ENCODE measurements at regions not wholly inside any gene's neighbourhood (a gene's known extent, or its start where the extent isn't known, plus 50 kb on each side); places are given as distances from the start of the nearest gene placed in this dataset.

- Mint-ChIP-seq H3K9me3 (peaks cover 36% of the 10 kb centered on the region), H3K36me3 (ENCODE audit: low read depth) (no peaks in the 10 kb centered on the region), H3K4me3 (no peak overlapping the region), H3K4me1 (ENCODE audit: low read depth) (no peaks in the 10 kb centered on the region), H3K27me3 (ENCODE audit: insufficient read depth) (no peaks in the 10 kb centered on the region), H3K27ac (no peak overlapping the region)
- no peak for DNase-seq
- TF ChIP-seq CTCF (IDR thresholded peaks at IDR 0.05), result no peak
Observed at GRCh38 chr20:6502219-6502618, 265.3 kb upstream of the BMP2 start.

- no peak overlapping the region for H3K27ac Mint-ChIP-seq
- H3K4me3 Mint-ChIP-seq, result no peak overlapping the region
- peaks cover 39% of the 10 kb centered on the region for H3K9me3 Mint-ChIP-seq
- H3K27me3 Mint-ChIP-seq (ENCODE audit: insufficient read depth), result no peaks in the 10 kb centered on the region
- no peaks in the 10 kb centered on the region for H3K4me1 Mint-ChIP-seq (ENCODE audit: low read depth)
- no peak for DNase-seq
- no peak for TF ChIP-seq CTCF (IDR thresholded peaks at IDR 0.05)
- no peaks in the 10 kb centered on the region for H3K36me3 Mint-ChIP-seq (ENCODE audit: low read depth)
Observed at GRCh38 chr20:6501061-6501460, 266.4 kb upstream of the BMP2 start.

DNA sequence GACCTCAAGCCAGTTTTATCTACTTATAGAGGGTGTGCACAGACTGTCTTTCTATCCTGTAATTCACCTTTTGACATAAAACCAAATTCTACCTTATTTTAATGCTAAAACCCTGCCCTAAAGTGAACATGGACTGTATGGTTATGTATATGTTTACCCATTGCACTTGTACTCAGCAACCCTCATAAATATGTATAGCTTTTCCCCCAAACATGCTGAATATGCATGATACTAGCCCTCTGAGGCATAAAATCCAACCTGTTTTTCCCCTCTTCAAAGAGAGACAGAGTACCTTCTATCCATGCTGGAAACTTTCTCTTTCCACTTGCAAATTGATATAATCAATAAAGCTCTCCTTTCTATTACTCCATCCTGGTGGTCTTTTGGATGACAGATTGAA, 267.9 kb upstream of the BMP2 start:
- Mint-ChIP-seq H3K36me3 (ENCODE audit: low read depth) (no peaks in the 10 kb centered on the region), H3K4me1 (ENCODE audit: low read depth) (no peaks in the 10 kb centered on the region), H3K27ac (no peak overlapping the region), H3K9me3 (peaks cover 34% of the 10 kb centered on the region), H3K27me3 (ENCODE audit: insufficient read depth) (no peaks in the 10 kb centered on the region), H3K4me3 (no peak overlapping the region)
- no peak for DNase-seq
- TF ChIP-seq CTCF (IDR thresholded peaks at IDR 0.05), result no peak

GRCh38 chr20:6496874-6497273, 270.6 kb upstream of the BMP2 start:
- Mint-ChIP-seq H3K36me3 (ENCODE audit: low read depth) (no peaks in the 10 kb centered on the region), H3K9me3 (peaks cover 25% of the 10 kb centered on the region), H3K4me1 (ENCODE audit: low read depth) (no peaks in the 10 kb centered on the region), H3K4me3 (no peak overlapping the region), H3K27ac (no peak overlapping the region), H3K27me3 (ENCODE audit: insufficient read depth) (no peaks in the 10 kb centered on the region)
- TF ChIP-seq CTCF (IDR thresholded peaks at IDR 0.05), result no peak
- no peak for DNase-seq

DNA sequence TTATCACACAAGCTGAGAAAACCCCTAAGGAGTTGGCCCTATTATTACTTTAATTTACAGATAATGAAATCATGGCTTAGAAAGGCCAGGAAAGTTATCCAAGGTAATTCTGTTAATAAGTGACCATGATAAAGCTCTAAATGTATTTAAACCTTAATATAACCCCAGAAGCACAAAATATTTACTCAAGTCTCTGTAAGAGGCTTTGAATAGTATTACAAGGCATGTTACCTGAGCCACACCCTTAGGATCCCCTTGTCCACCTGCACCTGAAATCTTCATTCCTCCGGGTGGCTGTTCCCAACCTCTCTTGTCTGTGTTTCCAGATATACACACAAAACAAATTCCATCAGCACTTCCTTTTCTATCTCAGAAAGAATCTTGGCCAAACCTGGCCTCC, 271.6 kb upstream of the BMP2 start:
- Mint-ChIP-seq H3K27ac (no peak overlapping the region), H3K4me1 (ENCODE audit: low read depth) (no peaks in the 10 kb centered on the region), H3K9me3 (peaks cover 32% of the 10 kb centered on the region), H3K36me3 (ENCODE audit: low read depth) (no peaks in the 10 kb centered on the region), H3K4me3 (no peak overlapping the region), H3K27me3 (ENCODE audit: insufficient read depth) (no peaks in the 10 kb centered on the region)
- no peak for TF ChIP-seq CTCF (IDR thresholded peaks at IDR 0.05)
- no peak for DNase-seq

Data from HFFc6 (cell line).